ENCODE measurements at regions not wholly inside any gene's neighbourhood (a gene's known extent, or its start where the extent isn't known, plus 50 kb on each side); places are given as distances from the start of the nearest gene placed in this dataset.

DNA sequence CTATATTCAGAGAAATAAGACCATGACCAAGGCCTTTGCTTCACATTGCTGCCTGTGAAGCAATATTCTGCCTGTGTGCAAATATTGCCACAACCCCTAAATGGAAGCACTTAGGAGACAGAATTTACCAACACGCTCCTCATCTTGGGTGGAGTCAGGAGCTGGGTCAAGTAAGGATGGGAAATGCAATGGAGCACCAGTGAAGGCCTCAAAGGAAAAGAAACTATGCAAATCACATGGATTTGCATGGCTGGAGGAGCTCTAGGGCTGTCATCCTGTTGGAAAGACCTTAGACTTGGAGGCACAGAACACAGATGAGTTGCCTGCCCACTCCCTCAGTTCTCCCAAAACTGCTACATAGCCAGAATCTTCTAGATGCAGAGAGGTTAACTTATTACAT, 435.5 kb downstream of the SIPA1L2 start:
- Histone ChIP-seq H3K4me3 (no peak overlapping the region), H3K4me1 (peaks cover 0 to 8% (median 0%) of the 10 kb centered on the region in 4 donors), H3K9me3 (no peaks in the 10 kb centered on the region), H3K27me3 (no peaks in the 10 kb centered on the region), H3K36me3 (no peaks in the 10 kb centered on the region), H3K27ac (no peak overlapping the region)
- TF ChIP-seq EP300 (IDR thresholded peaks at IDR 0.05) (no peak), POLR2A (IDR thresholded peaks at IDR 0.05) (no peak), CTCF (IDR thresholded peaks at IDR 0.05) (no peak)
- DNase-seq (ENCODE audit: low spot score in 2 of 2), result no peak
- 88 to 94% methylated on average over 1 of the region's 1 CpG for WGBS, 2 donors

- no peak for TF ChIP-seq EP300 (IDR thresholded peaks at IDR 0.05)
- no peak for TF ChIP-seq CTCF (IDR thresholded peaks at IDR 0.05)
- TF ChIP-seq POLR2A (IDR thresholded peaks at IDR 0.05), result no peak
- DNase-seq (ENCODE audit: low spot score in 2 of 2), result no peak
- Histone ChIP-seq H3K27me3 (no peaks in the 10 kb centered on the region), H3K9me3 (no peaks in the 10 kb centered on the region), H3K27ac (no peak overlapping the region), H3K4me3 (no peak overlapping the region), H3K36me3 (no peaks in the 10 kb centered on the region), H3K4me1 (peaks cover 0 to 9% (median 0%) of the 10 kb centered on the region in 4 donors)
Observed at GRCh38 chr1:232193451-232193783, 436.5 kb downstream of the SIPA1L2 start.

DNA sequence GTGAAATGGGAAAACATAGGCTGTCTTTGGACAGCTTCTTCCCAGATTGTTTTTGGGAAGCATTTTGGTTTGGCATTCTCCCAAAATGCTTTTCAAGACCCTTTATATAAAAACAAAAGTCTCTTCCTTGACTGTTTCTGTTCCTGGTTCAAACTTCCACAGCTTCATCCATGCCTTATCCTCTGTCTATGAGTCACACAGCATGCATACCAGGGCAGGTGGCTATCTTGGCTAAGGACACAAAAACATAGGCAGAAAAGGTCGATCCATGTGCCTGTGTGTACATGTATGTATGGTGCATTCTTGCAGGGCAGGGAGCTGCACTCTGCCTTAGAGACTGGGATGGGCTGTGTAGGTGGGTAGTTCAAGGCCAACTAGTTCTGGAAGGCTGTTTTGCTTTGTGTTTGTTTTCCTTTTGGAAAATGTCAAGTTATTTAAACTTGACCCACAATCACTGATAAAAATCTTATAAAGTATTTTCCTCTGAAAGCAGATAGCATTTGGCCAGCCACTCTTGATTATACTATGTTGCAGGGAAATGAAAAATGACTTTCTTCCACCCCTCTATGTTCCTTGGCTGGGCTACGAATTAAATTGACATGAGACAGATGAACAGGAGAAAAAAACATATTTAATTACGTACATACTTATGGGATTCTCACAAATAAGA, 437.0 kb downstream of the SIPA1L2 start:
- H3K27me3 ChIP-seq, result no peaks in the 10 kb centered on the region
- H3K4me1 ChIP-seq, result peaks cover 0 to 9% (median 0%) of the 10 kb centered on the region in 4 donors
- H3K27ac ChIP-seq, result no peak overlapping the region
- DNase-seq (ENCODE audit: low spot score in 2 of 2), result no peak
- no peaks in the 10 kb centered on the region for H3K36me3 ChIP-seq
- TF ChIP-seq EP300 (IDR thresholded peaks at IDR 0.05) (no peak), POLR2A (IDR thresholded peaks at IDR 0.05) (no peak), CTCF (IDR thresholded peaks at IDR 0.05) (no peak)
- 57 to 61% methylated on average over 3 of the region's 3 CpGs for WGBS, 2 donors
- no peaks in the 10 kb centered on the region for H3K9me3 ChIP-seq
- H3K4me3 ChIP-seq, result no peak overlapping the region

DNA sequence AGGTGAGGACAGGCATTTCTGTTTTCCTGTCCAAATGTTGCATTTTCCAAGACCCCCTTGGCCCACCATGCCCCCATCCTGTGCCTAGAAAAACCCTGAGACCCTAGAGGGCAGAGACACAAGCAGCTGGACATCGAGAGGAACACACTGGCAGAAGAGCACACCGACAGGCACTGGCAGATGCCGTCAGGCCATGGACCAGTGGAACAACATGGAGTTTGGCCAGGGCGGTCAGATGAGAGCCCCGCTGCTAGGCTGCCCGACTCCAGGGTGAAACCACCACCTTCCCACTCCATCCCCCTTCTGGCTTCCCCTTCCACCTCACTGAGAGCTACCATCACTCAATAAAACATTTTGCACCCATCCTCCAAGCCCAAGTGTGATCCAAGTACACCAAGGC, 438.4 kb downstream of the SIPA1L2 start:
- H3K27ac ChIP-seq, result no peak overlapping the region
- DNase-seq (ENCODE audit: low spot score in 2 of 2), result no peak
- no peaks in the 10 kb centered on the region for H3K9me3 ChIP-seq
- no peaks in the 10 kb centered on the region for H3K27me3 ChIP-seq
- 99 to 100% methylated on average over 6 of the region's 6 CpGs for WGBS, 2 donors
- TF ChIP-seq POLR2A (IDR thresholded peaks at IDR 0.05) (no peak), CTCF (IDR thresholded peaks at IDR 0.05) (no peak), EP300 (IDR thresholded peaks at IDR 0.05) (no peak)
- H3K4me1 ChIP-seq, result peaks cover 0 to 9% (median 0%) of the 10 kb centered on the region in 4 donors
- no peak overlapping the region for H3K4me3 ChIP-seq
- H3K36me3 ChIP-seq, result no peaks in the 10 kb centered on the region

- TF ChIP-seq CTCF (IDR thresholded peaks at IDR 0.05), result no peak
- no peak for TF ChIP-seq POLR2A (IDR thresholded peaks at IDR 0.05)
- no peak for TF ChIP-seq EP300 (IDR thresholded peaks at IDR 0.05)
- H3K36me3 ChIP-seq, result no peaks in the 10 kb centered on the region
- H3K4me3 ChIP-seq, result no peak overlapping the region
- H3K9me3 ChIP-seq, result no peaks in the 10 kb centered on the region
- no peak overlapping the region for H3K27ac ChIP-seq
- no peaks in the 10 kb centered on the region for H3K27me3 ChIP-seq
- WGBS, 2 donors, result 92% methylated on average over 2 of the region's 2 CpGs
- no peak for DNase-seq (ENCODE audit: low spot score in 2 of 2)
- peaks cover 0 to 9% (median 2%) of the 10 kb centered on the region in 4 donors for H3K4me1 ChIP-seq
Observed at GRCh38 chr1:232188318-232188717, 441.6 kb downstream of the SIPA1L2 start.
